GM12878 (cell line): ENCODE measurements at regions not wholly inside any gene's neighbourhood (a gene's known extent, or its start where the extent isn't known, plus 50 kb on each side); places are given as distances from the start of the nearest gene placed in this dataset.

ENCODE experiments used
- ATAC-seq: fragments of 200-7000 bp; cut with Tn5 transposase; 3 replicates; pipeline ENCODE4 v1.9.1; 2020; ENCODE audit warnings: mild to moderate bottlenecking, moderate library complexity
- BruUV-seq: library from RNA; stranded (reverse); fragments of 400-500 nt; replicated peaks from 2 replicates; lab custom pipeline; 2021; lab: Mats Ljungman, UMichigan
- CTCF ChIA-PET: fragments of 300-600 bp; sonication (Branson Sonifier 250); formaldehyde crosslinking; extraction: SDS; loops from one replicate; lab custom pipeline; 2021; ENCODE audit warnings: inconsistent platforms; lab: Yijun Ruan, JAX
- POLR2A ChIA-PET: fragments of 350-600 bp; formaldehyde crosslinking; extraction: SDS; loops from one replicate; lab custom pipeline; 2021; ENCODE audit warnings: inconsistent platforms; lab: Charles Lee
- RAD21 ChIA-PET: fragments of 300-600 bp; sonication (Branson Sonifier 250); formaldehyde crosslinking; loops from one replicate; lab custom pipeline; 2023; ENCODE audit warnings: antibody characterized with exemption; ENCODE audit not compliant: unreplicated experiment; lab: Charles Lee
- SMC1A ChIA-PET: fragments of 300-600 bp; sonication (Branson Sonifier 250); formaldehyde crosslinking; loops from one replicate; lab custom pipeline; 2023; ENCODE audit not compliant: unreplicated experiment, uncharacterized antibody; lab: Charles Lee
- DNase-seq: peaks from one replicate; pipeline ENCODE4 v3.0.0-alpha.2; 2011; ENCODE audit warnings: low read depth, low spot score
- FAIRE-seq: peaks from 3 replicates; lab custom pipeline; 2011; peaks lifted over from hg19 to GRCh38; lab: Jason Lieb, UNC
- H2AFZ ChIP-seq: 2 replicates; pipeline ENCODE4 v1.6.0; 2011; ENCODE audit warnings: low read depth, low read length, control low read depth; ENCODE audit not compliant: control insufficient read depth
- H3K27ac ChIP-seq: 2 replicates; pipeline ENCODE4 v1.5.1; 2011; ENCODE audit warnings: control low read depth; ENCODE audit not compliant: control insufficient read depth, insufficient read depth
- H3K27me3 ChIP-seq, 2 experiments: replicated peaks in 1 of 2; 2 replicates each; pipeline versions ENCODE4 v1.6.0 to v1.6.1; 2011; ENCODE audit warnings: low read length in 1 of 2; ENCODE audit not compliant: control insufficient read depth in 2 of 2, insufficient read depth in 2 of 2
- H3K36me3 ChIP-seq, 2 experiments: 2 replicates each; pipeline ENCODE4 v1.5.1; 2011; ENCODE audit warnings: low read length in 1 of 2; ENCODE audit not compliant: control insufficient read depth in 2 of 2, insufficient read depth in 2 of 2
- H3K4me1 ChIP-seq: 2 replicates; pipeline ENCODE4 v1.6.1; 2011; ENCODE audit warnings: mild to moderate bottlenecking, low read length, moderate library complexity, mixed read lengths; ENCODE audit not compliant: control insufficient read depth, insufficient read depth
- H3K4me2 ChIP-seq: 2 replicates; pipeline ENCODE4 v1.6.0; 2011; ENCODE audit warnings: control low read depth; ENCODE audit not compliant: control insufficient read depth, insufficient read depth
- H3K4me3 ChIP-seq: fragments of 200-600 bp; sonication (generic); 2 replicates; pipeline ENCODE4 v1.5.1; 2016
- H3K79me2 ChIP-seq: 2 replicates; pipeline ENCODE4 v1.6.0; 2011; ENCODE audit warnings: low read length; ENCODE audit not compliant: control insufficient read depth, insufficient read depth
- H3K9ac ChIP-seq: 2 replicates; pipeline ENCODE4 v1.8.0; 2011; ENCODE audit warnings: low read length, control low read depth, mixed read lengths; ENCODE audit not compliant: control insufficient read depth, insufficient read depth
- H3K9me3 ChIP-seq: replicated peaks from 3 replicates; pipeline ENCODE4 v1.5.1; 2011; ENCODE audit warnings: mild to moderate bottlenecking, low read length; ENCODE audit not compliant: control insufficient read depth, insufficient read depth
- H4K20me1 ChIP-seq: 2 replicates; pipeline ENCODE4 v1.6.0; 2011; ENCODE audit not compliant: control insufficient read depth, insufficient read depth
- ASH2L ChIP-seq: fragments of 300-600, 200-600 bp; sonication (generic); IDR thresholded peaks from 2 replicates; pipeline ENCODE4 v1.6.1; 2017; ENCODE audit warnings: low read depth, mild to moderate bottlenecking, borderline replicate concordance
- BACH1 ChIP-seq: fragments of 450-650 bp; IDR thresholded peaks from 2 replicates; pipeline ENCODE4 v1.6.1; 2017; ENCODE audit warnings: mild to moderate bottlenecking, borderline replicate concordance
- CREB1 ChIP-seq: IDR thresholded peaks from 2 replicates; pipeline ENCODE4 v1.6.1; 2012; ENCODE audit warnings: low read depth, mild to moderate bottlenecking, inconsistent platforms
- DPF2 ChIP-seq: fragments of 450-650 bp; IDR thresholded peaks from 2 replicates; pipeline ENCODE4 v1.6.1; 2017; ENCODE audit warnings: mild to moderate bottlenecking
- EED ChIP-seq: sonication (generic); IDR thresholded peaks from 2 replicates; pipeline ENCODE4 v1.6.1; 2016; ENCODE audit warnings: antibody characterized with exemption, low read depth
- KAT2A ChIP-seq: conservative IDR thresholded peaks from 2 replicates; pipeline ENCODE4 v1.6.1; 2011; ENCODE audit warnings: low read depth, low read length; ENCODE audit not compliant: control insufficient read depth
- LARP7 ChIP-seq: fragments of 450-650 bp; IDR thresholded peaks from 2 replicates; pipeline ENCODE4 v1.6.1; 2017; ENCODE audit warnings: mild to moderate bottlenecking
- MYB ChIP-seq: fragments of 150-350 bp; IDR thresholded peaks from 2 replicates; pipeline ENCODE4 v1.6.1; 2014; ENCODE audit warnings: mild to moderate bottlenecking, low read depth, low read length, borderline replicate concordance
- NR2F1 ChIP-seq: fragments of 450-650 bp; conservative IDR thresholded peaks from 2 replicates; pipeline ENCODE4 v1.6.1; 2017; ENCODE audit warnings: mild to moderate bottlenecking
- PAX5 ChIP-seq: IDR thresholded peaks from 2 replicates; pipeline ENCODE4 v1.6.1; 2011; ENCODE audit warnings: low read depth, low read length, borderline replicate concordance
- SPI1 ChIP-seq: IDR thresholded peaks from 2 replicates; pipeline ENCODE4 v1.6.1; 2011; ENCODE audit warnings: low read depth, mild to moderate bottlenecking, low read length, moderate library complexity, borderline replicate concordance; ENCODE audit not compliant: insufficient read depth
- SUPT20H ChIP-seq: IDR thresholded peaks from 2 replicates; pipeline ENCODE4 v1.6.1; 2011; ENCODE audit warnings: low read depth, mild to moderate bottlenecking, low read length, moderate library complexity, borderline replicate concordance; ENCODE audit not compliant: control insufficient read depth
- YBX1 ChIP-seq: fragments of 450-650 bp; IDR thresholded peaks from 2 replicates; pipeline ENCODE4 v1.6.1; 2016; ENCODE audit warnings: antibody characterized with exemption
- WGBS: methylation state at CpG from one replicate; pipeline ENCODE4 v1.1.6; 2016; ENCODE audit warnings: low lambda C conversion rate; ENCODE audit not compliant: insufficient replicate concordance, insufficient coverage; ENCODE audit errors: missing lambda C conversion rate; 5-methylcytosine and 5-hydroxymethylcytosine counted together
- in situ Hi-C: fragments of 300-500 bp; cut with MboI; formaldehyde crosslinking; loops from 9 replicates; pipeline ENCODE4 v1.14.3; 2018; ENCODE audit warnings: mixed read lengths
- intact Hi-C: fragments of 100-400 bp; cut with micrococcal nuclease; formaldehyde crosslinking; loops from one replicate; pipeline ENCODE4 v1.14.2; 2022; ENCODE audit not compliant: unreplicated experiment
- TF ChIP-seq, protein P1 (sequence below): IDR thresholded peaks from 2 replicates; pipeline ENCODE4 v1.6.1; 2012; ENCODE audit warnings: low read depth, low read length, improper control_type of control experiment
- TF ChIP-seq, protein P2 (sequence below): fragments of 150-350 bp; IDR thresholded peaks from 2 replicates; pipeline ENCODE4 v1.6.1; 2016; ENCODE audit warnings: low read depth, low read length

DNA sequence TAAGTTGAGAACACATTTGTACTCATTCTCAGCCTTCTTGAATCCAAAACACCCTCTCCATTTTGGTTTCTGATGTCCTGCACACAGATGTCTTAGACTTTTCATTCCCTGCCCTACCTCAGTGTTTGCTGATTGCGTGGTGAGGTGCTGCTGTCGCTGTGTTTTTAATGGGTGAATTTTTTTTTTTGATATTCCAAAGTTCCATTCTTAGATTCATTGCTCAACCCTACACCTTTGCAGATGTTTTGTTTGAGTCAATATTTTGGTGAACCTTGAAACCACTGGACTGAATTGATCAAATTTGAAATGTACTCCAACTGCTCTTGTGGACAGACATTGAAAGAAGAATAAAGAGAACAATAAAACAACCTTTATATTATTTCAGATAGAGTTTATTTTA is 130.4 kb upstream of the DSEL start:
- 13% methylated on average over 2 of the region's 2 CpGs for WGBS
- ChIA-PET POLR2A (no interaction called here), CTCF (no interaction called here), RAD21 (no interaction called here), SMC1A (no interaction called here)
- no peaks in the 10 kb centered on the region for H4K20me1 ChIP-seq
- no peaks in the 10 kb centered on the region for H3K9me3 ChIP-seq
- no peak overlapping the region for H3K4me3 ChIP-seq
- no peak overlapping the region for H2AFZ ChIP-seq
- DNase-seq (no peak), FAIRE-seq (no peak), ATAC-seq (no peak)
- no peak for TF ChIP-seq CREB1
- no peak for TF ChIP-seq BACH1
- H3K27me3 ChIP-seq = no peaks in the 10 kb centered on the region
- no peak overlapping the region for H3K27ac ChIP-seq
- no peak overlapping the region for H3K9ac ChIP-seq
- intact Hi-C loops (no loop called here), in situ Hi-C loops (no loop called here)
- no peak overlapping the region for H3K4me2 ChIP-seq
- BruUV-seq = no TSS peak
- no peaks in the 10 kb centered on the region for H3K79me2 ChIP-seq
- H3K36me3 ChIP-seq = no peaks in the 10 kb centered on the region
- no peaks in the 10 kb centered on the region for H3K4me1 ChIP-seq

DNA sequence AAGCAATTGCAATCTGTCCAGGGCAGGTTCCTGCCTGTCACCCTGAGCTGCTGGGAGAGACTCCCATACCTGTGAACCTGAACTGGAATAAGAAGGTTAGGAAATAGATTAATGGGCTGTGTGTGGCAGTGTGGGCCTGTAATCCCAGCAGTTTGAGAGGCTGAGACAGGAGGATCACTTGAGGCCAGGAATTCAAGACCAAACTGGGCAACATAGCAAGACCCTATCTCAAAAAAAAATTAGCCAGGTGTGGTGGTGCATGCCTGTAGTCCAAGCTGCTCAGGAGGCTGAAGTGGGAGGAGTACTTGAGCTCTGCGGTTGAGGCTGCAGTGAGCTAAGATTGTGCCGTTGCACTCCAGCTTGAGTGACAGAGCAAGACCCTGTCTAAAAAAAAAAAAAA is 127.7 kb upstream of the DSEL start:
- WGBS = 100% methylated on average over 1 of the region's 2 CpGs
- CTCF ChIA-PET = no interaction called here
- Histone ChIP-seq H3K9ac (no peak overlapping the region), H3K4me3 (no peak overlapping the region), H3K36me3 (no peaks in the 10 kb centered on the region), H3K27me3 (no peaks in the 10 kb centered on the region), H4K20me1 (no peaks in the 10 kb centered on the region), H3K4me2 (no peak overlapping the region), H3K4me1 (no peaks in the 10 kb centered on the region), H3K9me3 (no peaks in the 10 kb centered on the region), H3K27ac (no peak overlapping the region), H2AFZ (no peak overlapping the region), H3K79me2 (no peaks in the 10 kb centered on the region)
- SMC1A ChIA-PET = interaction anchor here (0.6 kb wide), 2 partner anchors 12 to 177 kb away, joined by 3 read pairs; no protein-coding TSS in a partner anchor
- intact Hi-C loops = no loop called here
- no TSS peak for BruUV-seq
- no peak for DNase-seq
- POLR2A ChIA-PET = no interaction called here
- no peak for ATAC-seq
- in situ Hi-C loops = no loop called here
- RAD21 ChIA-PET = no interaction called here
- no peak for FAIRE-seq
- no peak for TF ChIP-seq ASH2L
- TF ChIP-seq KAT2A = no peak
- no peak for TF ChIP-seq SPI1
- TF ChIP-seq, protein P1, sequence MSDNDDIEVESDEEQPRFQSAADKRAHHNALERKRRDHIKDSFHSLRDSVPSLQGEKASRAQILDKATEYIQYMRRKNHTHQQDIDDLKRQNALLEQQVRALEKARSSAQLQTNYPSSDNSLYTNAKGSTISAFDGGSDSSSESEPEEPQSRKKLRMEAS = no peak
- TF ChIP-seq LARP7 = no peak
- TF ChIP-seq, protein P2, sequence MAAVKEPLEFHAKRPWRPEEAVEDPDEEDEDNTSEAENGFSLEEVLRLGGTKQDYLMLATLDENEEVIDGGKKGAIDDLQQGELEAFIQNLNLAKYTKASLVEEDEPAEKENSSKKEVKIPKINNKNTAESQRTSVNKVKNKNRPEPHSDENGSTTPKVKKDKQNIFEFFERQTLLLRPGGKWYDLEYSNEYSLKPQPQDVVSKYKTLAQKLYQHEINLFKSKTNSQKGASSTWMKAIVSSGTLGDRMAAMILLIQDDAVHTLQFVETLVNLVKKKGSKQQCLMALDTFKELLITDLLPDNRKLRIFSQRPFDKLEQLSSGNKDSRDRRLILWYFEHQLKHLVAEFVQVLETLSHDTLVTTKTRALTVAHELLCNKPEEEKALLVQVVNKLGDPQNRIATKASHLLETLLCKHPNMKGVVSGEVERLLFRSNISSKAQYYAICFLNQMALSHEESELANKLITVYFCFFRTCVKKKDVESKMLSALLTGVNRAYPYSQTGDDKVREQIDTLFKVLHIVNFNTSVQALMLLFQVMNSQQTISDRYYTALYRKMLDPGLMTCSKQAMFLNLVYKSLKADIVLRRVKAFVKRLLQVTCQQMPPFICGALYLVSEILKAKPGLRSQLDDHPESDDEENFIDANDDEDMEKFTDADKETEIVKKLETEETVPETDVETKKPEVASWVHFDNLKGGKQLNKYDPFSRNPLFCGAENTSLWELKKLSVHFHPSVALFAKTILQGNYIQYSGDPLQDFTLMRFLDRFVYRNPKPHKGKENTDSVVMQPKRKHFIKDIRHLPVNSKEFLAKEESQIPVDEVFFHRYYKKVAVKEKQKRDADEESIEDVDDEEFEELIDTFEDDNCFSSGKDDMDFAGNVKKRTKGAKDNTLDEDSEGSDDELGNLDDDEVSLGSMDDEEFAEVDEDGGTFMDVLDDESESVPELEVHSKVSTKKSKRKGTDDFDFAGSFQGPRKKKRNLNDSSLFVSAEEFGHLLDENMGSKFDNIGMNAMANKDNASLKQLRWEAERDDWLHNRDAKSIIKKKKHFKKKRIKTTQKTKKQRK = no peak
- TF ChIP-seq EED = no peak
- no peak for TF ChIP-seq PAX5
- TF ChIP-seq DPF2 = no peak
- no peak for TF ChIP-seq SUPT20H
- no peak for TF ChIP-seq MYB
- TF ChIP-seq YBX1 = no peak
- no peak for TF ChIP-seq NR2F1
